ENCODE measurements at regions not wholly inside any gene's neighbourhood (a gene's known extent, or its start where the extent isn't known, plus 50 kb on each side); places are given as distances from the start of the nearest gene placed in this dataset.

- CTCF ChIA-PET: no interaction called here
- POLR2A ChIA-PET: no interaction called here
- Histone ChIP-seq H3K4me3 (ENCODE audit: low read depth, low read length) (no peak overlapping the region), H3K4me1 (ENCODE audit: control insufficient read depth, insufficient read depth, low read length) (no peaks in the 10 kb centered on the region), H3K36me3 (ENCODE audit: control insufficient read depth in 2 of 2, insufficient read depth in 1 of 2, low read length in 2 of 2) (peaks cover 0 to 3% of the 10 kb centered on the region in 2 experiments; a peak in 2 of 3 replicates), H3K27ac (ENCODE audit: extremely low read depth, low read depth, low read length) (no peak overlapping the region), H3K9me3 (ENCODE audit: control insufficient read depth, insufficient read depth, low read depth, low read length) (no peaks in the 10 kb centered on the region)
- no peak for TF ChIP-seq ZNF514 (tag by site-specific recombination; IDR thresholded peaks at IDR 0.05)
- TF ChIP-seq ZBTB6 (tag by site-specific recombination; IDR thresholded peaks at IDR 0.05): no peak
- no peak for TF ChIP-seq ZNF221 (tag by site-specific recombination; IDR thresholded peaks at IDR 0.05; ENCODE audit: borderline replicate concordance)
- TF ChIP-seq ZNF354C (tag by site-specific recombination; IDR thresholded peaks at IDR 0.05; ENCODE audit: borderline replicate concordance, low read depth): no peak
- no peak for TF ChIP-seq TCF7L2 (IDR thresholded peaks at IDR 0.05; ENCODE audit: borderline replicate concordance, low read depth, low read length)
- TF ChIP-seq ZNF280D (tag by site-specific recombination; IDR thresholded peaks at IDR 0.05): no peak
- TF ChIP-seq ZNF426 (tag by site-specific recombination; IDR thresholded peaks at IDR 0.05): peak; percentile 72
- TF ChIP-seq ZNF19 (tag by site-specific recombination; IDR thresholded peaks at IDR 0.05; ENCODE audit: low read depth): 0 out of 2 replicates have a peak, but pooled peaks have one; percentile 24
- TF ChIP-seq PRDM6 (tag by site-specific recombination; IDR thresholded peaks at IDR 0.05): no peak
- no peak for TF ChIP-seq ZNF707 (tag by site-specific recombination; IDR thresholded peaks at IDR 0.05)
- TF ChIP-seq ZNF335 (tag by site-specific recombination; conservative IDR thresholded peaks at IDR 0.05): no peak
- TF ChIP-seq ZNF394 (tag by site-specific recombination; IDR thresholded peaks at IDR 0.05; ENCODE audit: borderline replicate concordance): peak; percentile 88; the same call in 1 of the 2 replicates
- 0 out of 2 replicates have a peak, but pooled peaks have one; percentile 44 for TF ChIP-seq ZBTB21 (tag by site-specific recombination; IDR thresholded peaks at IDR 0.05)
- TF ChIP-seq ZNF518A (tag by site-specific recombination; conservative IDR thresholded peaks at IDR 0.05; ENCODE audit: low read depth): peak; percentile 85
- no peak for TF ChIP-seq PBX3 (CRISPR knock-in tag; IDR thresholded peaks at IDR 0.05)
- no peak for TF ChIP-seq ZNF146 (tag by site-specific recombination; IDR thresholded peaks at IDR 0.05)
- TF ChIP-seq ZNF555 (tag by site-specific recombination; conservative IDR thresholded peaks at IDR 0.05): peak; percentile 48
- TF ChIP-seq ZNF175 (tag by site-specific recombination; IDR thresholded peaks at IDR 0.05): no peak
- 0 out of 2 replicates have a peak, but pooled peaks have one; percentile 31 for TF ChIP-seq ZNF629 (tag by site-specific recombination; IDR thresholded peaks at IDR 0.05)
- no peak for TF ChIP-seq ZNF140 (tag by site-specific recombination; IDR thresholded peaks at IDR 0.05)
- TF ChIP-seq ZNF654 (tag by site-specific recombination; IDR thresholded peaks at IDR 0.05; ENCODE audit: low read depth): peak; percentile 26
- TF ChIP-seq ZNF157 (tag by site-specific recombination; IDR thresholded peaks at IDR 0.05): no peak
- TF ChIP-seq ZNF510 (tag by site-specific recombination; IDR thresholded peaks at IDR 0.05; ENCODE audit: insufficient replicate concordance): peak; percentile 28
- TF ChIP-seq ZFP41 (tag by site-specific recombination; IDR thresholded peaks at IDR 0.05; ENCODE audit: borderline replicate concordance): no peak
- TF ChIP-seq ZNF610 (tag by site-specific recombination; IDR thresholded peaks at IDR 0.05; ENCODE audit: borderline replicate concordance): no peak
- TF ChIP-seq IKZF3 (tag by site-specific recombination; IDR thresholded peaks at IDR 0.05): no peak
- TF ChIP-seq ZNF664 (tag by site-specific recombination; IDR thresholded peaks at IDR 0.05): peak; percentile 15; the same call in 1 of the 2 replicates
Measured at GRCh38 chr15:52622791-52623190, 54.0 kb upstream of the ARPP19 start.
